ENCODE measurements at regions not wholly inside any gene's neighbourhood (a gene's known extent, or its start where the extent isn't known, plus 50 kb on each side); places are given as distances from the start of the nearest gene placed in this dataset.
"Not testable (repeated sequence)": the region's sequence is repeated elsewhere in the genome, so short reads cannot be mapped to it uniquely, and the experiment has no call there.

DNA sequence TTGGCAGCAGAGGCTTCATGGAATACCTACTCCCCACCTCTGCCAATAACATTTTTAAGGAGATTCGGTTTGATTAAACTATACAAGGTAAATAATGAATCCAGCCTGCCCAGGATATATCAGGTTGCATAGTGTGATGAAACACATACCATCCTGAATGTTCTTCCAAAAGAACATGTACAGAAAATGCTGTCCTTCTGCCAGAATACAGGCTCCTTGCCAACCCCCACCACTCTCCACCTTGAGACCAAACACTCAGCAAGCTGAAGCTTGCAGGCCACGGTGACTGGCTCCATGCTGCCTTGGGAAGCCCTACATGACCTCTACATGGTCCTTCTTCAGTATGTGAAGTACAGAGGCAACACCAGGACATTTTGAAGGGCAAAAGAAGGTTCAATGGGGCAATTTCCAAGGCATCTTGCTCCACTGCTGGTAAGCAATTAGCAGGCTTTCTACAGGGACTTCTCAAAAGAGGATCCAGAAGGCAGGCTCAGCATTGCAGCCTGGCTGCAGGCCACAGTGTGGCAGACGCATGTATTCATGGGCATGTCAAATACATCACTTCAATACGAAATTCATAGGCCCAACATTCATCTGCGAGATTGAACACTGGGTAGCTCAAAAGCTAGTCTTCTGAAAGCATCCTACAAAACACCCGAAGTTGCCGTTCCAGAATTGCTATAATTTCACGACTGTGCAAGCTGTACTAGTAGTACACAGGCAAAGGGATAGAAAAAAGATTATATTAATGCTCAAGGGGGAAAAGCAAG, 62.4 kb upstream of the SERP2 start:
- no peak for DNase-seq

DNA sequence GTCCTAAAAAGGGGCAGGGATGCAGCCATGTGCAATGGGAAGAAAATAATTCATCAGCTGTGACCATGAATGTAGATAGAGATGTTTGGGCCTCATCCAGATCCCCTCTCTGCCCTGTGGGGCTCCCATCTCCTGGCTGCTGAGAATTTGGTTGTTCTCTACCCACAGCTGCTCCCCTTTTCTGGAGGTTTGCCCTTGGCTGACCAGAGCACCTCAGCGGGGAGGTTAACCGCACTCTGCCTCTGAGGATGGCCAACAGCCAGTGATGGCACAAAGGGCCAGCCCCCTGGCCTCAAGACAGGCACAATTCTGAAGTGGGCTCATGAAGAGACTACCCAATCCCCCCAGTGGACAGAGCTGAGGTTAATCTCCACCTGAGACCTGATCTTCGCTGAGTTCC, 61.5 kb upstream of the SERP2 start:
- DNase-seq, result no peak

DNA sequence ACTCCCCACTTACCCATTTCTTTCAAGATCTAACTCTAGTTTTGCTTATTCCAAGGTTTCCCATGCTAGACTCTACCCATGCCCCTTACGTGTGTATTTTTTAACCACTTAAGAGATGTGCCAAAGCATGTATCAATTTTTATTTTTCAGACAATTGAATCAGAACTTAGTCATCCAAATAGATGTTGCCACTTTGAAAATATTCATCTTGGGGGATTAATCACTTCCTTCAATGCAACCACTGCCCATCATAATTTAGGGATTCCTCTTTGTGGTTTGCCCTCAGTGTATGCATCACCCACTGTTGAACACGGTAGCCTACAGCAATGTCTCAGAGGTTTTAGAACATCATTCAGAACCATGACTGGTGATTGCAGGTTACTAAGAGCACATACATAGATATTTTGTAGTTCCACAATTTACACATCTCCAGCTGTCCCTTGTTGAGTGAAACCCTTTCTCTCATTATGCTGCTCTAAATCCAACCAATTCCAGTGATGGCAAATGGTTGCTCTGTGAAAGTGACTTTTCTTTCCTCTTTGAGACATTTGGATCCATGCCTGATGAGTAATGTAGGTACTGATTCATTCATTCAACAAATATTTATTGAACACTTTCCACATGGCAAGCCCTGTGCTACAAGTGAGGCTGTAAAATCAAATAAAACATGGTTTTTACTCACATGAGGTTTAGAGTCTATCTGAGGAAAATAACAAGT, 60.6 kb upstream of the SERP2 start:
- DNase-seq, result no peak

DNA sequence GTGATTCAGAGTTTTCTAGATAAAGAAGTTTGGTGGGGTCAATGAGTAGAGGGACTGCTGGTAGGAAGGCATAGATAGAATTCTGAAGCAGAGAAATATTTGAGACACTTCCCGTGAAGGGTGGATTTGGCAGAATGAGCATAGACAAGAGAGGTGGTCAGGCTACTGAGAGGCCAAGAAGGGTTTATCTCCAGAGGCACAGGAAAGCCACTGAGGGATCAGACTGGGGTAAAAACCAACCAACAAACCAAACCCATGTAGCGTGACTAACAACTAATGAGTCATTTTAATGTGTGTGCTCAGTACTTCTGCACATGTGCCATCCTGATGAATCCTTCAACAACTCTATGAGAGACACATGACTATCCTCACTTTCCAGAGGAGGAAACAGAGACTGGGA, 60.0 kb upstream of the SERP2 start:
- DNase-seq, result no peak

DNA sequence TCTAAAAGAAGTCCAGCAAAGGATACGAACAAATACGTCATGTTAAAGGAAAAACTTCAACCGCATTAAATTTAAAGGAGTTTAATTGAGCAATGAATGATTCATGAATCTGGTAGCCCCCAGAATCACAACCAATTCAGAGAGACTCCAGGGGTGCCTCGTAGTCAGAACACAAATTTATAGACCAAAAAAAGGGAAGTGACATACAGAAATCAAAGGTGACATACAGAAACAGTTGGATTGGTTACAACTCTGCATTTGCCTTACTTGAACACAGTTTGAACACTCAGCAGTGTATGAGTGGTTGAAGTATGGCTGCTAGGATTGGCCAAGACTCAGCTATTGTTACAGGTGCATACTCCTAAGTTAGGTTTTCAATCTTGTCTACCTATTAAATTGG, 59.5 kb upstream of the SERP2 start:
- DNase-seq, result not testable (repeated sequence)

DNA sequence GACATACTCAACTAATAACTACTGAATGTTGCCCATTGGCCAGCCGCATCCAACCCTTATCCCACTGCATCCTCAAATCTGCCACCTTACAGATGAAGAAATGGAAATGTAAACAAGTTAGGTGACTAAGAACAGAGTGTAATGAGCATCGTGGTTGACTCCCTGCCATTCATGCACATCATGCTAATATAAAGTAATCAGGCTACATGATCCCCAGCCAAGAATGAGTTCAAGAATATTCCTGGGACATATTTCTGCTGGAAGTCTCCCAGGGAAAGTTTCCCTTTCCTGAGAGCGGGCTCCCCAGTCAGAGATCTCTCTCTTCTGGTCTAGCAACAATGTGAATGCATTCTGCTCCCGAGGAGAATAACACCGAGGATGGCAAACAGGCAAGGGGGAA, 55.9 kb upstream of the SERP2 start:
- DNase-seq, result no peak

DNA sequence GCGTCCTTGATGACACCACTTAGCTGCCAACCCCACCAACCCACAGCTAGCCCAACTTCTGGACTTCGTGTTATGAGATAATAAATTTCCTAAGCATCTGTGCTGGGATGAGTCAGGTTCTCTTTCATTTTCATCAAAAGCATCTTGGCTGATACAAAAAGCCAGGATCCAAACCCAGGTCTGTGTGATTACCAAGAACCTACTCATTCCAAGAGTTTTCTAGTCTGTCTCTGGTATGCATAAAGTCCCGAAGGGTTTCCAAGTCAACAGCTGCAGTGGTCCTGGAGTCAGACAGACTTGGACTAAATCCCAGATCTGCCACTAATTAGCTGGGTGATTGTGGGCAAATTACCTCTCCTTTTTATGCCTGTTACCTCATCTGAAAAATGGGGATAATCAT, 55.5 kb upstream of the SERP2 start:
- DNase-seq, result no peak

DNA sequence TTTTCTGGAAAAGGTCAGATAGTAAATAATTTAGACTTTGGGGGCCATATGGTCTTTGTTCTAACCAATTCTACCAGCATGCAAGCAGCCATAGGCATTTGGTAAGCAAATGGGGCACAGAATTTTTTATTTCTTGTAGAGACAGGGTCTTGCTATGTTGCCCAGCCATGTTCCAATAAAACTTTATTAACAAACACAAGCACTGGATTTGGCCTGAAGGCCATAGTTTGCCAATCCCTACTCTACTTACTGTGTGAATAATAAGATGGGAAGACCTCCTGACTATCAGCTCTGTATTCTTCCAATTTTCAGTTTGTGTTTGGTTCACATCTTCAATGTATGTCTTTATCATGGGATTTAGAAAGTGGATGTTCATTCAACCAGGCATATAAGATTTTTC, 53.0 kb upstream of the SERP2 start:
- no peak for DNase-seq

DNA sequence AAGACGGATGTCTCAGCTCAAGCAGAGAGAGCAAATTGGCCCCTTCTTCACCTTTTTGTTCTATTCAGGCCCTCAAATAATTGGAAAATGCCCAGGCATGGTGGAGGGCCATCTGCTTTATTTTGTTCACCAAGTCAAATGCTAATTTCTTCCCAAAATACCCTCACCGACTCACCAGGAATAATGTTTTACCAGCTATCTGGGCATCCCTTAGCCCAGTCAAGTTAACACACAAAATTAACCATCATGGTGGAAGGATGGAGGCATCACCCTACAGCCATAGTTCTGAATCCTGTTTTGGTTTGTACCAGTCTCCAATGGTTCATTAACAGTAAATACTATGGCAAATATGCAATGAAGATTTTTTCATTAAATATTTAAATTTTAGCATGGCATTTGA, 51.7 kb upstream of the SERP2 start:
- no peak for DNase-seq

DNA sequence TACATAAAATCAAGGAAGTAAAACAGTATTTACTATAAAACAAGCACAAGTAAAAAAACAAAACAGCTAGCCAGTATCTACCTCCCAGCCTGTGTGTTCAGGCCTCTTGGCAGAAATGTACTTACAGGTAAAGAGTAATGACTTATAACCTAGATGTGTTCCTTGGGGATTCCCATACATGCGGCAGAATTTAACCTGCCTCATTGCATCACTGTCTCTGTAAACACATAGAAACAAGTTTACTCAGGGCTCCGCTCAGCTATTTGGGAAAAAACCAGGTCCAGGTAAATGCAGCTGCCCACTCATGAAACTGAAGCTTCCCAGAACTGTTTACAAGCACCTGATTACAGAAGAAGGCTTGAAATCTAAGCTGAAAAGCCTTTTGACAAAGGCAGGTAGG, 50.7 kb upstream of the SERP2 start:
- DNase-seq, result no peak

DNA sequence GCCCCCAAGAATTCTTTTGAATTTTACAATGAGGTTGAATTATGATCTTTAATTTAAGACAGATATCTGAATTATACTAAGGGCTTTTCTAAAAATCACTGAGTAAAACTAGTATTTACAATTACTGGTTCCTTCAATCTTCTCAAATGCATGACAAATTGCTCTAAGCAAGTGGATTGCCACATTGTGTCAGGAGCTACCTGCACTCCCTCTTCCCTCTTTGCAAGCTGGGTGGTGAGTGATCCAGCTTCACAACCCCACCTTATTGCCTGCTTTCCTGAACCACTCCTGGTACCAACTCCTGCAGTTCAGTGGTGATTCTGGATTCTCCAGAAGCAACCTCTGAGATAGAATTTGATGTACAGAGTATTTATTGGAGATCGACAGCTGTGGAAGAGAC, 49.9 kb upstream of the SERP2 start:
- DNase-seq, result no peak
